IPS-20b (cell line): ENCODE measurements at regions not wholly inside any gene's neighbourhood (a gene's known extent, or its start where the extent isn't known, plus 50 kb on each side); places are given as distances from the start of the nearest gene placed in this dataset.

ENCODE experiments used
- H3K27ac ChIP-seq: one replicate; pipeline ENCODE4 v1.5.1; 2013; ENCODE audit warnings: low read length
- H3K27me3 ChIP-seq: 2 replicates; pipeline ENCODE4 v1.6.1; 2013; ENCODE audit warnings: mild to moderate bottlenecking, low read length, inconsistent platforms; ENCODE audit not compliant: insufficient read depth
- H3K36me3 ChIP-seq: 2 replicates; pipeline ENCODE4 v1.6.1; 2013; ENCODE audit warnings: low read depth, mild to moderate bottlenecking, inconsistent platforms, low read length, moderate library complexity; ENCODE audit not compliant: insufficient read depth
- H3K4me1 ChIP-seq: 2 replicates; pipeline ENCODE4 v1.6.1; 2013; ENCODE audit warnings: mild to moderate bottlenecking, control low read depth, inconsistent platforms, low read length, moderate library complexity; ENCODE audit not compliant: insufficient read depth
- H3K4me3 ChIP-seq: 2 replicates; pipeline ENCODE4 v1.5.1; 2013; ENCODE audit warnings: mild to moderate bottlenecking, low read length, inconsistent platforms
- H3K9ac ChIP-seq: 2 replicates; pipeline ENCODE4 v1.6.1; 2013; ENCODE audit warnings: low read depth, mild to moderate bottlenecking, inconsistent platforms, low read length, moderate library complexity
- H3K9me3 ChIP-seq: 2 replicates; pipeline ENCODE4 v1.6.1; 2013; ENCODE audit warnings: mild to moderate bottlenecking, low read depth, low read length, inconsistent platforms; ENCODE audit not compliant: insufficient read depth

GRCh38 chr18:73908323-73908722 lies 239.3 kb downstream of the FBXO15 start:
- H3K27ac ChIP-seq = no peak overlapping the region
- no peaks in the 10 kb centered on the region for H3K4me1 ChIP-seq
- no peak overlapping the region for H3K4me3 ChIP-seq
- no peaks in the 10 kb centered on the region for H3K27me3 ChIP-seq
- H3K9ac ChIP-seq = no peak overlapping the region
- no peaks in the 10 kb centered on the region for H3K36me3 ChIP-seq
- H3K9me3 ChIP-seq = no peaks in the 10 kb centered on the region

GRCh38 chr18:73901566-73901965 lies 246.1 kb downstream of the FBXO15 start:
- H3K4me3 ChIP-seq = no peak overlapping the region
- no peaks in the 10 kb centered on the region for H3K36me3 ChIP-seq
- no peak overlapping the region for H3K9ac ChIP-seq
- no peak overlapping the region for H3K27ac ChIP-seq
- peaks cover 12% of the 10 kb centered on the region; the same call in 1 of the 2 replicates for H3K27me3 ChIP-seq
- no peaks in the 10 kb centered on the region for H3K9me3 ChIP-seq
- no peaks in the 10 kb centered on the region for H3K4me1 ChIP-seq

DNA sequence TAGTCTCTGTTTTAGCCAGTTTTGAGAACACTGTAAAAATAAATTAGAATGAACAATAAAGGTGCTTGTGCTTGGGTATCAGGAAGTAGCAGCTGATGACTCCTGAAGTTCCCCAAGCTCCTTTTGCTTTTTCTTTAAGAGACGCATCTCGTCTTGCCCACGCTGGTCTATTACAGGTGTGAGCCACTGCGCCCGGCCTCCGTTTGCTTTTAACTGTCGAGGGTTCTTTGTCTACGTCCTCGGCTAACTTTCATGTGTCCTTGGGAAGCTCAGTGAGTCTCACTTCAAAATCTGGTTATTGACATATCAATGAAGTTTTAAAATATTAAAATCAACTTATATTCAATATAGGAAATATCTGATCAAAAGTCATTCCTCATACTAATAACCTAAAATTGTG lies 246.5 kb downstream of the FBXO15 start:
- Histone ChIP-seq H3K27ac (no peak overlapping the region), H3K9me3 (no peaks in the 10 kb centered on the region), H3K9ac (no peak overlapping the region), H3K36me3 (no peaks in the 10 kb centered on the region), H3K4me3 (no peak overlapping the region), H3K27me3 (peaks cover 15% of the 10 kb centered on the region; the same call in 1 of the 2 replicates), H3K4me1 (peaks cover 4% of the 10 kb centered on the region; the same call in 1 of the 2 replicates)

GRCh38 chr18:73900106-73900835 lies 247.4 kb downstream of the FBXO15 start:
- Histone ChIP-seq H3K27ac (no peak overlapping the region), H3K4me1 (peaks cover 13% of the 10 kb centered on the region; the same call in 1 of the 2 replicates), H3K27me3 (peaks cover 15% of the 10 kb centered on the region; the same call in 1 of the 2 replicates), H3K4me3 (no peak overlapping the region), H3K9ac (no peak overlapping the region), H3K36me3 (no peaks in the 10 kb centered on the region), H3K9me3 (no peaks in the 10 kb centered on the region)

GRCh38 chr18:73897517-73897916 lies 250.1 kb downstream of the FBXO15 start:
- H3K4me1 ChIP-seq = peaks cover 26% of the 10 kb centered on the region
- H3K27me3 ChIP-seq = peaks cover 15% of the 10 kb centered on the region; the same call in 1 of the 2 replicates
- H3K9me3 ChIP-seq = no peaks in the 10 kb centered on the region
- H3K9ac ChIP-seq = no peak overlapping the region
- H3K36me3 ChIP-seq = no peaks in the 10 kb centered on the region
- no peak overlapping the region for H3K4me3 ChIP-seq
- no peak overlapping the region for H3K27ac ChIP-seq

DNA sequence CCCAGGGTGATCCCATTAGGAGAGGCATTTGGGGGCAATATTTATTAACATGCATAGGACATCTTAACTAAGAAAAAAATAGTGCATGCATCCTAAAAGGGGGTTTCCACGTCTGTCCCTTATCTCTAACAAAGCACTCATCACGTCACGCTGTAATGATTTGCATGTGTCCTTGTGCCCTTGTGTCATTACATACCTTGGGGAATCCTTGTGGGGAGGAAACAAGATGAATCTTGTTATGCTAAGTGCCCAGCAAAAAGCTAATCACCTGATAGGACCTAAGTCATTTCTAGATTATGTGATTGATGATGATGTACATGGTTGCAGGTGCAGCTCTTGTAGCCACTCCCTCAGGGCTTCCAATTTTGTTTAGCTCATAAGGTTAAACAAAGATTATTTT lies 250.9 kb downstream of the FBXO15 start:
- peaks cover 15% of the 10 kb centered on the region; the same call in 1 of the 2 replicates for H3K27me3 ChIP-seq
- no peak overlapping the region for H3K9ac ChIP-seq
- H3K9me3 ChIP-seq = no peaks in the 10 kb centered on the region
- no peak overlapping the region for H3K4me3 ChIP-seq
- H3K36me3 ChIP-seq = no peaks in the 10 kb centered on the region
- no peak overlapping the region for H3K27ac ChIP-seq
- peaks cover 33% of the 10 kb centered on the region for H3K4me1 ChIP-seq

GRCh38 chr18:73895701-73896100 lies 251.9 kb downstream of the FBXO15 start:
- Histone ChIP-seq H3K36me3 (no peaks in the 10 kb centered on the region), H3K9ac (no peak overlapping the region), H3K4me1 (peaks cover 43% of the 10 kb centered on the region), H3K4me3 (0 out of 2 replicates have a peak overlapping the region, but pooled peaks have one; percentile 13), H3K27ac (no peak overlapping the region), H3K9me3 (no peaks in the 10 kb centered on the region), H3K27me3 (peaks cover 15% of the 10 kb centered on the region; the same call in 1 of the 2 replicates)

DNA sequence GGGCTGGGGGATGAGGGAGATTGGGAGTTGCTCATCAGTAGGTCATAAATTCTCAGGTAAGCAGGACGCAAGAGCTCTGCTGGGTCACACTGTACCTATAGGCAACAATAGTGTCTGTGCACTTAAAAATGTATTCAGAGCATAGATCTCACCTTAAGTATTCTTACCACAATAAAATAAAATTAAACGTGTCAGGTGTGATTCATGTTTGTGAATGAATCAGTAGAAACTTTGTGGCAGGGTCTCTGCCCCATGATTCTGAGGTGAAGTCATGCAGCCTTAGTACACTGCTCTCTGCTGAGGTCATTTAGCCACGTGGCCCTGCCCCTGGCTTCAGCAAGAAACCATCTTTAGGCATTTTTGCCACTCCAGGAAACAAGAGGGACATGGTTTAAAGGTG lies 253.8 kb downstream of the FBXO15 start:
- no peak overlapping the region for H3K4me3 ChIP-seq
- H3K27ac ChIP-seq = no peak overlapping the region
- H3K36me3 ChIP-seq = no peaks in the 10 kb centered on the region
- H3K27me3 ChIP-seq = peaks cover 15% of the 10 kb centered on the region; the same call in 1 of the 2 replicates
- peaks cover 45% of the 10 kb centered on the region for H3K4me1 ChIP-seq
- H3K9me3 ChIP-seq = no peaks in the 10 kb centered on the region
- no peak overlapping the region for H3K9ac ChIP-seq

GRCh38 chr18:73891572-73892421 lies 255.8 kb downstream of the FBXO15 start:
- Histone ChIP-seq H3K9me3 (no peaks in the 10 kb centered on the region), H3K4me3 (peak overlapping the region; percentile 31; the same call in 1 of the 2 replicates), H3K36me3 (no peaks in the 10 kb centered on the region), H3K27me3 (0 out of 2 replicates have a peak, but pooled peaks cover 4% of the 10 kb centered on the region), H3K4me1 (peaks cover 45% of the 10 kb centered on the region), H3K9ac (peak overlapping the region; percentile 40; the same call in 1 of the 2 replicates), H3K27ac (no peak overlapping the region)

- no peak overlapping the region for H3K9ac ChIP-seq
- H3K27me3 ChIP-seq = no peaks in the 10 kb centered on the region
- no peak overlapping the region for H3K27ac ChIP-seq
- H3K4me1 ChIP-seq = peaks cover 24% of the 10 kb centered on the region
- H3K4me3 ChIP-seq = no peak overlapping the region
- H3K9me3 ChIP-seq = no peaks in the 10 kb centered on the region
- no peaks in the 10 kb centered on the region for H3K36me3 ChIP-seq
These were observed 259.1 kb downstream of the FBXO15 start for GRCh38 chr18:73888565-73888964.

DNA sequence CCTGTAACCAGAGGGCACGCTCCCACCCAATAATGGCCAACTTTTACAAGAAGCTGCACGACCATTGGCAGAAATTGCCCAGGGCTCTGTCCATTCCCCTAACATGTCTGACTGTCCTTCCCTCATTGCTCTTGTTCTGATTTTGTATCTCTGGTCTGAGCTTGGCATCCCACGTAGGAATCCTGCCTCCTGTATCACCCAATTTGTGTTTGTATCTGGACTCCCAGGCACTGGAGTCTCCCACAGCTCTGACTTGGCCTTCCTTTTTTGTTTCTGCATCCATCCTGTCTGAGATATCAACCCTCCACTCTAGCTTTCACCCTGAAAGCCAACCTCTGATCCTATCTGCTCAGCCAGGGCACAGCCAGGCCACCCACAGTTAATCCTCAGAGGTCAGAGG lies 259.8 kb downstream of the FBXO15 start:
- no peaks in the 10 kb centered on the region for H3K9me3 ChIP-seq
- H3K36me3 ChIP-seq = no peaks in the 10 kb centered on the region
- peaks cover 21% of the 10 kb centered on the region for H3K4me1 ChIP-seq
- H3K9ac ChIP-seq = no peak overlapping the region
- H3K27ac ChIP-seq = no peak overlapping the region
- H3K4me3 ChIP-seq = no peak overlapping the region
- H3K27me3 ChIP-seq = no peaks in the 10 kb centered on the region
